ENCODE measurements at regions not wholly inside any gene's neighbourhood (a gene's known extent, or its start where the extent isn't known, plus 50 kb on each side); places are given as distances from the start of the nearest gene placed in this dataset.

GRCh38 chr1:104830534-104830933, 1080.8 kb downstream of the AMY1C start:
- RAD21 ChIA-PET (ENCODE audit: unreplicated experiment) = no interaction called here
- H3K9ac ChIP-seq (ENCODE audit: control insufficient read depth, insufficient read depth, low read length) = no peak overlapping the region
- FAIRE-seq (no peak), ATAC-seq (no peak), DNase-seq (ENCODE audit: low read depth, low spot score) (no peak)
- no peaks in the 10 kb centered on the region for H4K20me1 ChIP-seq (ENCODE audit: control insufficient read depth, insufficient read depth)
- WGBS (ENCODE audit: insufficient coverage, insufficient replicate concordance, low lambda C conversion rate, missing lambda C conversion rate) = 18% methylated on average over 2 of the region's 2 CpGs
- H3K4me2 ChIP-seq (ENCODE audit: control insufficient read depth, insufficient read depth) = no peak overlapping the region
- POLR2A ChIA-PET = no interaction called here
- no peak for TF ChIP-seq CHD4 (IDR thresholded peaks at IDR 0.05)
- no peak for TF ChIP-seq ZNF217 (IDR thresholded peaks at IDR 0.05)
- TF ChIP-seq MYB (IDR thresholded peaks at IDR 0.05; ENCODE audit: borderline replicate concordance, low read depth, low read length) = no peak
- TF ChIP-seq CHD2 (IDR thresholded peaks at IDR 0.05; ENCODE audit: borderline replicate concordance, low read depth, low read length) = no peak
- TF ChIP-seq MTA3 (IDR thresholded peaks at IDR 0.05; ENCODE audit: borderline replicate concordance, low read length) = no peak
- TF ChIP-seq E2F8 (IDR thresholded peaks at IDR 0.05; ENCODE audit: low read depth, partially characterized antibody) = no peak
- TF ChIP-seq STAT1 (conservative IDR thresholded peaks at IDR 0.05) = no peak
- TF ChIP-seq USF2 (IDR thresholded peaks at IDR 0.05; ENCODE audit: borderline replicate concordance, low read depth, low read length) = no peak
- TF ChIP-seq, protein P1, sequence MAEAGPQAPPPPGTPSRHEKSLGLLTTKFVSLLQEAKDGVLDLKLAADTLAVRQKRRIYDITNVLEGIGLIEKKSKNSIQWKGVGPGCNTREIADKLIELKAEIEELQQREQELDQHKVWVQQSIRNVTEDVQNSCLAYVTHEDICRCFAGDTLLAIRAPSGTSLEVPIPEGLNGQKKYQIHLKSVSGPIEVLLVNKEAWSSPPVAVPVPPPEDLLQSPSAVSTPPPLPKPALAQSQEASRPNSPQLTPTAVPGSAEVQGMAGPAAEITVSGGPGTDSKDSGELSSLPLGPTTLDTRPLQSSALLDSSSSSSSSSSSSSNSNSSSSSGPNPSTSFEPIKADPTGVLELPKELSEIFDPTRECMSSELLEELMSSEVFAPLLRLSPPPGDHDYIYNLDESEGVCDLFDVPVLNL (IDR thresholded peaks at IDR 0.05; ENCODE audit: low read depth, low read length) = no peak
- TF ChIP-seq, protein P2, sequence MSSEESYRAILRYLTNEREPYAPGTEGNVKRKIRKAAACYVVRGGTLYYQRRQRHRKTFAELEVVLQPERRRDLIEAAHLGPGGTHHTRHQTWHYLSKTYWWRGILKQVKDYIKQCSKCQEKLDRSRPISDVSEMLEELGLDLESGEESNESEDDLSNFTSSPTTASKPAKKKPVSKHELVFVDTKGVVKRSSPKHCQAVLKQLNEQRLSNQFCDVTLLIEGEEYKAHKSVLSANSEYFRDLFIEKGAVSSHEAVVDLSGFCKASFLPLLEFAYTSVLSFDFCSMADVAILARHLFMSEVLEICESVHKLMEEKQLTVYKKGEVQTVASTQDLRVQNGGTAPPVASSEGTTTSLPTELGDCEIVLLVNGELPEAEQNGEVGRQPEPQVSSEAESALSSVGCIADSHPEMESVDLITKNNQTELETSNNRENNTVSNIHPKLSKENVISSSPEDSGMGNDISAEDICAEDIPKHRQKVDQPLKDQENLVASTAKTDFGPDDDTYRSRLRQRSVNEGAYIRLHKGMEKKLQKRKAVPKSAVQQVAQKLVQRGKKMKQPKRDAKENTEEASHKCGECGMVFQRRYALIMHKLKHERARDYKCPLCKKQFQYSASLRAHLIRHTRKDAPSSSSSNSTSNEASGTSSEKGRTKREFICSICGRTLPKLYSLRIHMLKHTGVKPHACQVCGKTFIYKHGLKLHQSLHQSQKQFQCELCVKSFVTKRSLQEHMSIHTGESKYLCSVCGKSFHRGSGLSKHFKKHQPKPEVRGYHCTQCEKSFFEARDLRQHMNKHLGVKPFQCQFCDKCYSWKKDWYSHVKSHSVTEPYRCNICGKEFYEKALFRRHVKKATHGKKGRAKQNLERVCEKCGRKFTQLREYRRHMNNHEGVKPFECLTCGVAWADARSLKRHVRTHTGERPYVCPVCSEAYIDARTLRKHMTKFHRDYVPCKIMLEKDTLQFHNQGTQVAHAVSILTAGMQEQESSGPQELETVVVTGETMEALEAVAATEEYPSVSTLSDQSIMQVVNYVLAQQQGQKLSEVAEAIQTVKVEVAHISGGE (CRISPR knock-in tag; IDR thresholded peaks at IDR 0.05) = no peak
- TF ChIP-seq ZNF622 (IDR thresholded peaks at IDR 0.05) = no peak
- TF ChIP-seq DPF2 (IDR thresholded peaks at IDR 0.05) = no peak
- TF ChIP-seq NFYA (IDR thresholded peaks at IDR 0.05; ENCODE audit: borderline replicate concordance, low read depth, low read length) = no peak
- no peak for TF ChIP-seq HCFC1 (IDR thresholded peaks at IDR 0.05; ENCODE audit: low read length)
- TF ChIP-seq WRNIP1 (IDR thresholded peaks at IDR 0.05; ENCODE audit: borderline replicate concordance, low read depth, low read length) = no peak
- no peaks in the 10 kb centered on the region for H3K27me3 ChIP-seq (replicated peaks in 1 of 2; ENCODE audit: control insufficient read depth in 2 of 2, insufficient read depth in 2 of 2, low read length in 1 of 2)
- SMC1A ChIA-PET (ENCODE audit: uncharacterized antibody, unreplicated experiment) = no interaction called here
- H3K36me3 ChIP-seq (ENCODE audit: control insufficient read depth in 2 of 2, insufficient read depth in 2 of 2, low read length in 1 of 2) = no peaks in the 10 kb centered on the region
- no peaks in the 10 kb centered on the region for H3K4me1 ChIP-seq (ENCODE audit: control insufficient read depth, insufficient read depth, low read length)
- no peak overlapping the region for H3K27ac ChIP-seq (ENCODE audit: control insufficient read depth, insufficient read depth)
- BruUV-seq (replicated peaks) = no TSS peak
- H2AFZ ChIP-seq (ENCODE audit: control insufficient read depth, low read depth, low read length) = no peak overlapping the region
- intact Hi-C loops (cut with micrococcal nuclease; ENCODE audit: unreplicated experiment) = no loop called here
- in situ Hi-C loops (cut with MboI) = no loop called here
- H3K79me2 ChIP-seq (ENCODE audit: control insufficient read depth, insufficient read depth, low read length) = no peaks in the 10 kb centered on the region
- no peaks in the 10 kb centered on the region for H3K9me3 ChIP-seq (replicated peaks; ENCODE audit: control insufficient read depth, insufficient read depth, low read length)
- CTCF ChIA-PET = no interaction called here
- no peak overlapping the region for H3K4me3 ChIP-seq

All from GM12878 (cell line).